H1 (cell line): ENCODE measurements at regions not wholly inside any gene's neighbourhood (a gene's known extent, or its start where the extent isn't known, plus 50 kb on each side); places are given as distances from the start of the nearest gene placed in this dataset.

Experiments
- BACH1 ChIP-seq: IDR thresholded peaks from 2 replicates; pipeline ENCODE4 v1.6.1; 2012; ENCODE audit warnings: low read length, improper control_type of control experiment
- JUND ChIP-seq: IDR thresholded peaks from 2 replicates; pipeline ENCODE4 v1.6.1; 2011; ENCODE audit warnings: mild to moderate bottlenecking, improper control_type of control experiment, low read length
- KDM4A ChIP-seq: IDR thresholded peaks from one replicate; pipeline ENCODE4 v1.7.1; 2012; ENCODE audit warnings: low read depth, mild to moderate bottlenecking, moderate library complexity, low read length, inconsistent platforms; ENCODE audit not compliant: severe bottlenecking
- MAFK ChIP-seq: IDR thresholded peaks from 2 replicates; pipeline ENCODE4 v1.6.1; 2012; ENCODE audit warnings: low read depth, mild to moderate bottlenecking, improper control_type of control experiment, low read length
- ZNF274 ChIP-seq: IDR thresholded peaks from 2 replicates; pipeline ENCODE4 v1.7.0; 2012; ENCODE audit warnings: low read length, borderline replicate concordance; ENCODE audit errors: extremely low read depth

DNA sequence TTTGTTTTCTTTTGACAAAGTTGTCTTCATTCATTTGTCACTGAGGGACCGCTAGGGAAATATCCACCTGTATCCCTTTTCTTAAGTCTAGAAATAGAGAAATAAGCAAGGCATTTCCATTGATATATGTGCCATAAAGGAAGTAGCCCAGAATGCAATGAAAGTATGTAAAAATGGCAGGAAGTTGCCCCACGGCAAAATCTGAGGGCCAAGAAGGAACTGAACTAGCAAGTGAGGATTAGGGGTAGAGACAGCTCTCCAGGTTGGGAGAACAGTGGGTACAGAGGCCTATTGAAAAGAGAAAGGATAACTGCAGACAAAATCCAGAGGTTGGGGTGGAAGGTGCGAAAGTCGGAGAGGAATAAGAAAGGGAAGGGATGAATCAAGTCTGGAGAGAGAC lies 56.6 kb upstream of the TOMM7 start (continued):
- no peak for TF ChIP-seq ZNF274
- no peak for TF ChIP-seq JUND
- no peak for TF ChIP-seq MAFK
- no peak for TF ChIP-seq KDM4A
- TF ChIP-seq BACH1 = no peak
